Mesothelial cell of epicardium (in vitro differentiated cells): ENCODE measurements at regions not wholly inside any gene's neighbourhood (a gene's known extent, or its start where the extent isn't known, plus 50 kb on each side); places are given as distances from the start of the nearest gene placed in this dataset.

Source experiments
- DNase-seq, 2 experiments: peaks; one replicate each; pipeline ENCODE4 v3.0.0; 2021; ENCODE audit warnings: low spot score in 2 of 2; ENCODE audit not compliant: unreplicated experiment in 2 of 2
- H3K27ac Mint-ChIP-seq: 2 replicates; pipeline ENCODE4 v1.8.0; 2021; ENCODE audit warnings: mixed read lengths
- H3K27me3 Mint-ChIP-seq: 2 replicates; pipeline ENCODE4 v1.8.0; 2021; ENCODE audit warnings: low read depth, mixed read lengths
- H3K36me3 Mint-ChIP-seq: 2 replicates; pipeline ENCODE4 v1.8.0; 2021; ENCODE audit warnings: mixed read lengths
- H3K4me1 Mint-ChIP-seq: 2 replicates; pipeline ENCODE4 v1.8.0; 2021; ENCODE audit warnings: mixed read lengths
- H3K4me3 Mint-ChIP-seq: 2 replicates; pipeline ENCODE4 v1.8.0; 2021; ENCODE audit warnings: mild to moderate bottlenecking, moderate library complexity, mixed read lengths
- H3K9me3 Mint-ChIP-seq: 2 replicates; pipeline ENCODE4 v1.8.0; 2021; ENCODE audit warnings: mixed read lengths
- TF ChIP-seq, protein P1 (sequence below): fragments of 200-600 bp; sonication (generic); IDR thresholded peaks from one replicate; pipeline ENCODE4 v1.5.0; 2021; ENCODE audit warnings: antibody characterized with exemption; ENCODE audit not compliant: unreplicated experiment

DNA sequence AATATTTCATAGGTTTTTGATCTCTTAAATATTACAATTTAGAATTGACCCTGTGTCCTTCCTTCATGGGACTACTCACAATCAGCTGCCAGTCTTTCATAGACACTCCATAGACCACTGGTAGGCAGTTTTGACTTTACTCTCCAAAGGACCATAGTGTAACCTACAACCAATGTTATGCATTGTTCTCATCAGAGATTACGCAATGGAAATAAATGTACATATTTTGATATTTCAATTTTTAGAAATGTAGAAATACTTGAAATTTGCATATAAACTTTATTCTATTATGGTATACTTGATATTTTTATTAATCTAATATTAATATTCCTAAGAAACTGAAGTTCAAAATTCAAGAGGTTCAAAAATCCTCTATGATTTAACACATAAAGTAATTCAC lies 446.4 kb upstream of the KCND2 start:
- H3K4me1 Mint-ChIP-seq: no peaks in the 10 kb centered on the region
- peaks cover 2% of the 10 kb centered on the region for H3K27me3 Mint-ChIP-seq
- H3K9me3 Mint-ChIP-seq: no peaks in the 10 kb centered on the region
- H3K36me3 Mint-ChIP-seq: no peaks in the 10 kb centered on the region
- no peak overlapping the region for H3K27ac Mint-ChIP-seq
- TF ChIP-seq, protein P1, sequence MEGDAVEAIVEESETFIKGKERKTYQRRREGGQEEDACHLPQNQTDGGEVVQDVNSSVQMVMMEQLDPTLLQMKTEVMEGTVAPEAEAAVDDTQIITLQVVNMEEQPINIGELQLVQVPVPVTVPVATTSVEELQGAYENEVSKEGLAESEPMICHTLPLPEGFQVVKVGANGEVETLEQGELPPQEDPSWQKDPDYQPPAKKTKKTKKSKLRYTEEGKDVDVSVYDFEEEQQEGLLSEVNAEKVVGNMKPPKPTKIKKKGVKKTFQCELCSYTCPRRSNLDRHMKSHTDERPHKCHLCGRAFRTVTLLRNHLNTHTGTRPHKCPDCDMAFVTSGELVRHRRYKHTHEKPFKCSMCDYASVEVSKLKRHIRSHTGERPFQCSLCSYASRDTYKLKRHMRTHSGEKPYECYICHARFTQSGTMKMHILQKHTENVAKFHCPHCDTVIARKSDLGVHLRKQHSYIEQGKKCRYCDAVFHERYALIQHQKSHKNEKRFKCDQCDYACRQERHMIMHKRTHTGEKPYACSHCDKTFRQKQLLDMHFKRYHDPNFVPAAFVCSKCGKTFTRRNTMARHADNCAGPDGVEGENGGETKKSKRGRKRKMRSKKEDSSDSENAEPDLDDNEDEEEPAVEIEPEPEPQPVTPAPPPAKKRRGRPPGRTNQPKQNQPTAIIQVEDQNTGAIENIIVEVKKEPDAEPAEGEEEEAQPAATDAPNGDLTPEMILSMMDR: no peak
- H3K4me3 Mint-ChIP-seq: no peak overlapping the region
- no peak for DNase-seq

DNA sequence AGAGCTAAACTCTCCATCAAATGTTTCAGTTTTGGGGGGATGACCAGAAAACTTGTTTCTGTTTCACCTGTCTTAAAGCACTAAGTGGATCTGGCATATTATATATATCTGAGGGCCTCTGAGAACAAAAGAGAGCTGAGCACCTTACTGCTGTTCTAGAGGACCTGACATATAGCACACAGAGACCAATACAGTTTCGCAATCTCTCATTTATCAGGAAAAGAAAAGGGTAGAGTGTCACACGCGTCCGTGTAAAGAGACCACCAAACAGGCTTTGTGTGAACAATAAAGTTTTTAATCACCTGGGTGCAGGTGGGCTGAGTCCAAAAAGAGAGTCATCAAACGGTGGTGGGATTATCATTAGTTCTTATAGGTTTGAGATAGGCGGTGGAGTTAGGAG lies 434.5 kb upstream of the KCND2 start:
- Mint-ChIP-seq H3K9me3 (peaks cover 21% of the 10 kb centered on the region), H3K4me1 (no peaks in the 10 kb centered on the region), H3K36me3 (no peaks in the 10 kb centered on the region), H3K27ac (no peak overlapping the region), H3K4me3 (no peak overlapping the region), H3K27me3 (peaks cover under 1% of the 10 kb centered on the region)
- no peak for DNase-seq
- TF ChIP-seq, protein P1: no peak

DNA sequence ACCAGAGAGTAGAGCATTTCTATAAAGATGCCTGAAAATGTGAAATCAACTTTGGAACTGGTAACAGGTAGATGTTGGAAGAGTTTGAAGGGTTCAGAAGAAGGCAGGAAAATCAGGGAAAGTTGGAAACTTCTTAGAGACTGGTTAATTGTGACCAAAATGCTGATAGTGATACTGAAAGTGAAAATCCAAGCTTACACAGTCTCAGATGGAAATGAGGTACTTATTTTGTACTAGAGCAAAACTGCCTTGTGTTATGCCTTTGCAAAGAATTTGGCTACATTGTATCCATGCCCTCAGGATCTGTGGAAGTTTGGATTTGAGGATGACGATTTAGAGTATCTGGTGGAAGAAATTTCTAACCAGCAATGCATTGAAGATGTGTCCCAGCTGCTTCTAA lies 430.6 kb upstream of the KCND2 start:
- H3K4me1 Mint-ChIP-seq: no peaks in the 10 kb centered on the region

DNA sequence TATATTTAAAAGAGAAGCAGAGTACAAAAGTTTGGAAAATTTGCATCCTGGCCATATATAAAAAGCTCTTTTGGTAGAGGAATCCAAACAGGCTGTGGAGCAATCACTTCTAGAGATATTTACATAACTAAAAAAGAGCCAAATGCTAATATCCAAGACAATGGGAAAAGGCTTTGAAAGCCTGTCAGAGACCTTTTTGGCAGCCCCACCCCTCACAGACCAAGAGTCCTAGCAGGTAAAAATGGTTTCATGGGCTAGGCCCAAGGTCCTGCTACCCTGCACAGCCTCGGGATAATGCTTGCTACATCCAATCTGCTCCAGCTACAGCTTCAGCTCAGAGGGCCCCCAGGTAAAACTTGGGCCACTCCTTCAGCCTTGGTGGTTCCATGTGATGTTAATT lies 430.2 kb upstream of the KCND2 start:
- no peak overlapping the region for H3K27ac Mint-ChIP-seq
- no peaks in the 10 kb centered on the region for H3K36me3 Mint-ChIP-seq
- H3K27me3 Mint-ChIP-seq: no peaks in the 10 kb centered on the region
- TF ChIP-seq, protein P1: no peak
- DNase-seq: no peak
- H3K4me3 Mint-ChIP-seq: no peak overlapping the region
- H3K4me1 Mint-ChIP-seq: no peaks in the 10 kb centered on the region
- peaks cover 21% of the 10 kb centered on the region for H3K9me3 Mint-ChIP-seq

More for the DNA sequence above, 430.6 kb upstream of the KCND2 start:
- DNase-seq: no peak
- Mint-ChIP-seq H3K27ac (no peak overlapping the region), H3K27me3 (no peaks in the 10 kb centered on the region), H3K9me3 (peaks cover 21% of the 10 kb centered on the region), H3K4me3 (no peak overlapping the region), H3K36me3 (no peaks in the 10 kb centered on the region)
- TF ChIP-seq, protein P1: no peak

DNA sequence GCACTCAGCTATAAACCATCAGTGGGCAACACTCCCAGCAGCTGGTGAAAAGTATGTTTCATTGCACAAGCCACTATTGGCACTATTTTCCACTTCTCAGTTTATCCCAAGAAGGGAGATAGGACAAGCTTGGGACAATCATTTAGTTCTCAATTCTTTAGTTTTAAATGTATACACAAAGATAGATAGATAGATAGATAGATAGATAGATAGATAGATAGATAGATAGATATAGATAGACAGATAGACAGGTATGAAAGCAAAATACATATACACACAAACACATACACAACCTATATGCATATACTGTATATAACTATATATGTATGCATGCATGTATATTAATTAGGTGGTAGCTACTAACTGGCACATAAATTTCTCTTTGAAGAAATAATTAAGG lies 411.6 kb upstream of the KCND2 start:
- H3K27me3 Mint-ChIP-seq: no peaks in the 10 kb centered on the region
- no peak overlapping the region for H3K4me3 Mint-ChIP-seq
- no peak overlapping the region for H3K27ac Mint-ChIP-seq
- H3K9me3 Mint-ChIP-seq: peaks cover 22% of the 10 kb centered on the region
- TF ChIP-seq, protein P1: no peak
- no peaks in the 10 kb centered on the region for H3K4me1 Mint-ChIP-seq
- no peak for DNase-seq
- H3K36me3 Mint-ChIP-seq: no peaks in the 10 kb centered on the region

DNA sequence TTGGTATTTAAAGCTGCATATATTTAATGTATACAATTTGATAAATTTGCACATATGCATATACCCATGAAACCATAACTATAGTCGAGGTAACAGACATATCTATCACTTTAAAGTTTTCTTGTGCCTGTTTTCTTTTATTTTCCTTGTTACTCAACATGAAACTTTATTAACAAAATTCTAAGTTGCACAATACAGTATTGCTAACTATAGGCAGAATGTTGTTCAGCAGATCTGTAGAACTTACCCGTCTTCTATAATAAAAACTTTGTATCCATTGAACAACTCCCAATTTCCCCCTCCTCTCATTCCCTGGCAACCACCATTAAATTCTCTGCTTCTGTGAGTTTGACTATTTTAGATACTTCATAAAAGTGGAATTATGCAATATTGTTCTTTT lies 404.6 kb upstream of the KCND2 start:
- TF ChIP-seq, protein P1: no peak
- H3K4me3 Mint-ChIP-seq: no peak overlapping the region
- H3K27me3 Mint-ChIP-seq: no peaks in the 10 kb centered on the region
- DNase-seq: no peak
- no peaks in the 10 kb centered on the region for H3K4me1 Mint-ChIP-seq
- H3K27ac Mint-ChIP-seq: no peak overlapping the region
- H3K36me3 Mint-ChIP-seq: no peaks in the 10 kb centered on the region
- peaks cover 8% of the 10 kb centered on the region for H3K9me3 Mint-ChIP-seq
